ENCODE measurements at regions not wholly inside any gene's neighbourhood (a gene's known extent, or its start where the extent isn't known, plus 50 kb on each side); places are given as distances from the start of the nearest gene placed in this dataset.
A peak's percentile ranks its signal among the peaks of the same experiment; 100 is the strongest.

DNA sequence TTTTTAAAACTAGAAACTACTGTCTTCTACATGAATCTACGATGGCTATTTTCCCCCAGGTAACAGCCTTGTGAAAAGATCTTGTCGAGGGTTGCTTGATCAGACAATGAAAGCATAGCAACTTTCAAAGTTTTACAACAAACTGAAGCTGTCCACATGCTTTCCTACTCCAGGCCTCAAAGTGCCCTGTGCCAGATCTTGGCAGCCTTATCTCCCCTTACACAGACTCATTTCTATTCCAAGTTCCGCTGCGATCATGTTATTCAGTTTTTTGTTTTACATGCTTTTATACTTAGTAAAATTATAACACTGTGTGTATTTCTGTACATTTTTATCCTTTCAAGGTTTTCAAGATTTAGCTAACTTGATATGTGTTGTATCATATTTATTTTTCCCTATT is 661.7 kb upstream of the SORCS1 start:
- no peak for ATAC-seq (replicated peaks; ENCODE audit: extremely low read depth, poor library complexity, severe bottlenecking)
- Mint-ChIP-seq H3K27ac (ENCODE audit: low read depth) (no peak overlapping the region), H3K4me1 (no peaks in the 10 kb centered on the region), H3K9me3 (peaks cover 40% of the 10 kb centered on the region), H3K4me3 (no peak overlapping the region), H3K27me3 (no peaks in the 10 kb centered on the region), H3K36me3 (ENCODE audit: insufficient read depth) (no peaks in the 10 kb centered on the region)
- DNase-seq (ENCODE audit: low spot score in 2 of 2): no peak

DNA sequence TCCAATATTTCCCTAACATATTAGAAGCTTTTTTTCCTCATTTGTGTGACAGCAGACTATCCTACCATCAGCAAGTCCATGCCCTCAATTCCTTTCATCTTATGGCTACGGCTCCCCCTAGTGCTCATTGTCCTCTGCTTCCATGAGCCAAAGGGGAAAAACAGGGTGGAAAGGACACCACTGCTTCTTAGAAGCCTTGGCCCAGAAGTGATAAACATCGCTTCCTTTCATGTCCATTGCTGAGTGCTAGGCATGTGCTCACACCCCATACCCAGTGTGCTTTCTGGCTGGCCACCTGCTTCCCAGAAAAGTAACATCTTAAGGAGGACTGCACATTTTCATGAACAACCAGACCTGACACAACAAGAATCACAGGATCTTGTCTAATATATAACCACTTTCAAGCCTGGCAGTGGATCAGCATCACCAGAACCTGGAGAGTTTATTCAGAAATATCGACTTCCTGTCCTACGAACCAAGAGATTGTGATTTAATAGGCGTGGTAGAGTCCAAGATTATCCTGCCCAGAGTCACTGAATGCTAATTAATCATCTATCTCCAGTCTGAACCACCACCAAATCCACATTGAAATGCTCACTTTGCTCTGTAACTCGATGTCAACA is 650.5 kb upstream of the SORCS1 start:
- H3K9me3 Mint-ChIP-seq: peaks cover 30% of the 10 kb centered on the region
- no peaks in the 10 kb centered on the region for H3K36me3 Mint-ChIP-seq (ENCODE audit: insufficient read depth)
- ATAC-seq (replicated peaks; ENCODE audit: extremely low read depth, poor library complexity, severe bottlenecking) (no peak), DNase-seq (ENCODE audit: low spot score in 2 of 2) (no peak)
- H3K27ac Mint-ChIP-seq (ENCODE audit: low read depth): no peak overlapping the region
- no peak overlapping the region for H3K4me3 Mint-ChIP-seq
- no peaks in the 10 kb centered on the region for H3K4me1 Mint-ChIP-seq
- no peaks in the 10 kb centered on the region for H3K27me3 Mint-ChIP-seq

DNA sequence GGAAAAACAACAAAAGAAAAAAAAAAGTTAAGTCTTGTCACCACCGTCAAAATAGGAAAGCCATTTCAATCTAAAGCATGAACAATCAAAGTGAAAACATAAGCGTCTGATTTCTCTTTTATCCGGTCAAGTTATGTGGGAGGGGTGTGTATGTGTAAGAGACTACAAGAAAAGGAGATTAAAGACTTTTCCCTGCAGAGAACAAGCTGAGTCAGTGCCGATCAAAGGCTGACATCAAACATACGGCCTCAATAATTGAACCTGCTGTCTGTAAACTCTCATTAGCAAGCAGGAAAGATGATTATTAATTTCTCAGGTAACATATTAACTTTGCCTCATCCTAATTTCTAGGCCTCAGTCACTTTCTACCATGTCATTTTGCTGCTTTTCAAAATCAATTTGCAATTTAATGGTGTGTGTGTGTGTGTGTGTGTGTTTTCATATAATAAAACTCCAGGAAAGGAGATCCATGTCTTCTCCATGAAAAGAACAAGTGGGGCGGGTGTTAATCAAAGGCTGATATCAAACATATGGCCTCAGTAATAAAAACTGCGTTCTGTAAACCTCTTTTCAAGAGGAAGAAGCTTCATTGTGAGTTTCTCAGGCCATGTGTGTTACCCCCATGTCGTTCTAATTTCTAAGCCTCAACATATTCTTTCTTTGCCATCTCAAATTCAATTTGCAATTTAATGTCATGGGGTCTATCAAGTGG is 649.1 kb upstream of the SORCS1 start:
- peaks cover 27% of the 10 kb centered on the region for H3K9me3 Mint-ChIP-seq
- DNase-seq (ENCODE audit: low spot score in 2 of 2) (no peak), ATAC-seq (replicated peaks; ENCODE audit: extremely low read depth, poor library complexity, severe bottlenecking) (no peak)
- no peak overlapping the region for H3K4me3 Mint-ChIP-seq
- no peaks in the 10 kb centered on the region for H3K27me3 Mint-ChIP-seq
- no peaks in the 10 kb centered on the region for H3K4me1 Mint-ChIP-seq
- no peaks in the 10 kb centered on the region for H3K36me3 Mint-ChIP-seq (ENCODE audit: insufficient read depth)
- H3K27ac Mint-ChIP-seq (ENCODE audit: low read depth): no peak overlapping the region

DNA sequence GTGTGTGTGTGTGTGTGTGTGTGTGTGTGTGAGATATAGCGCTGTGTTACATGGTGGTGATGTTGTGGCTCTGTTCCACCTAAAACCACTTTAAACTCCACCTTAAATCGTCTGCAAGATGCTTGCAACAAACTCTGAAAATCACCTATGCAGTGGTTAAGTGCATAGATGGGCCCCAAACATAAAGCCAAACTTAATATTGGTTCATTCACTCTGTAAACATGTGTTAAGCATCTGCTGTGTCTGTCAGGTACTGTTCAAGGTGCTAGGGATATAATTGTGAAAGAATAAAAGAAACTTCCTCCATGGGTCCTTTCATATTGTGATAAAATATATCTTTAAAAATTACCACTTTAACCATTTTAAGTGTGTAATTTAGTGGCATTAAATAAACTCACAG is 645.4 kb upstream of the SORCS1 start:
- no peaks in the 10 kb centered on the region for H3K27me3 Mint-ChIP-seq
- H3K4me3 Mint-ChIP-seq: no peak overlapping the region
- H3K9me3 Mint-ChIP-seq: peaks cover 34% of the 10 kb centered on the region
- peaks cover 2% of the 10 kb centered on the region for H3K36me3 Mint-ChIP-seq (ENCODE audit: insufficient read depth)
- DNase-seq (ENCODE audit: low spot score in 2 of 2) (no peak), ATAC-seq (replicated peaks; ENCODE audit: extremely low read depth, poor library complexity, severe bottlenecking) (no peak)
- H3K4me1 Mint-ChIP-seq: no peaks in the 10 kb centered on the region
- H3K27ac Mint-ChIP-seq (ENCODE audit: low read depth): no peak overlapping the region

DNA sequence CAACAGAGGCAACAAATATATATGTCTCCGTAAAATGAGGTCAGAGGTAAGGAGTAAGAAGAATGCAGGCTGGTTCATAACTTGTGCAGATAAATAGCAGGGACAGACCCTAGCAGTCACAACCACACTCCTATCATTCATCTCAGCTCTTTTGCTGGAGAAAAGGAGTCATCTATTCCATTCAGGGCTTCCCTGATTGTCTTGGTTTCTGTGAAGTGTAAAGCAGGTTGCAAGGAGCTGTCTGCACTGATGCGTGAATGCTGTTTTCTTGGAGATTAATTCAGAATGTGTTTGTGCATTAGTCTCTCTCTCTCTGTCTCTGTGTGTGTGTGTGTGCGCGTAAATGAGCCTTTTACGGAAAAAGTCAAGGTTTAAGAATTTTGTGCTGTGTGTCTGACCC is 643.3 kb upstream of the SORCS1 start:
- no peaks in the 10 kb centered on the region for H3K4me1 Mint-ChIP-seq
- peaks cover 2% of the 10 kb centered on the region for H3K36me3 Mint-ChIP-seq (ENCODE audit: insufficient read depth)
- DNase-seq (ENCODE audit: low spot score in 2 of 2): no peak
- no peak overlapping the region for H3K27ac Mint-ChIP-seq (ENCODE audit: low read depth)
- H3K27me3 Mint-ChIP-seq: no peaks in the 10 kb centered on the region
- H3K9me3 Mint-ChIP-seq: peaks cover 33% of the 10 kb centered on the region
- no peak overlapping the region for H3K4me3 Mint-ChIP-seq
- no peak for ATAC-seq (replicated peaks; ENCODE audit: extremely low read depth, poor library complexity, severe bottlenecking)

DNA sequence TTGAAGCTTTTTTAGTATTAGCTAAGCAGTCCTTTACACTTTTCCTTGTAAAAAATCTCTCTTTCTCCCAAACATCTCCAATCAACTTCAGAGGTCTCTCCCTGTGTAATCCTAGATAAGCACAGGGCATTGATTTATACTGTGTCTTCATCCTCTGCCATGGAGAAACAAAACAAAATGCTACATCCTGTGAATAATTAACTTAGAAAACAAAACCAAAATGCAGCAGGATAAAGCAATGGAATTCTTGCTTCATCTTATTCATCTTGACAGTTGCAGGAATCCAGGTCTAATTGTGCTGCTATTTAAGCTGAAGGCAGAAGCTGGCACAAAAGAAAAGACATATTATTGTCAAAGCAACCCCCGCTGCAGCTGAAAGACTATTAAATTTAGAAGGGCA is 641.5 kb upstream of the SORCS1 start:
- H3K4me3 Mint-ChIP-seq: no peak overlapping the region
- H3K36me3 Mint-ChIP-seq (ENCODE audit: insufficient read depth): peaks cover 2% of the 10 kb centered on the region
- no peaks in the 10 kb centered on the region for H3K4me1 Mint-ChIP-seq
- no peak overlapping the region for H3K27ac Mint-ChIP-seq (ENCODE audit: low read depth)
- DNase-seq (ENCODE audit: low spot score in 2 of 2): no peak
- peaks cover 30% of the 10 kb centered on the region for H3K9me3 Mint-ChIP-seq
- no peaks in the 10 kb centered on the region for H3K27me3 Mint-ChIP-seq
- no peak for ATAC-seq (replicated peaks; ENCODE audit: extremely low read depth, poor library complexity, severe bottlenecking)

DNA sequence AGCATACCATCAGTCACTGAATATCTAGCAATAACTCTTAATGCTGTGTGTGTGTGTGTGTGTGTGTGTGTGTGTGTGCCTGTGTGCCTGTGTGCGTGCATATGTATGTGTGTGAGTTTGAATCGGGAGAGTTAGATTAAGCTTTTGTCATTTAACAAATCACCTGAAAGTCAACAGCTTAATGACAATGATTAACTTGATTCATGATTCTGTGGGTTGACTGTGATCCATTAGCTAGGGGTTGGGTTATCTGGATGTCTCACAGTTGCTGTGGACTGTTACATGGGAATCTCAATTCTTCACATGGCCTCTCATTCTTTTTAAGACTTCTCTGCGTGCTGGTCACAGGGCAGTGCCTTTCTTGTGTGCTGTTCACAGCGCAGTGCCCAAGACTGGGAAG is 639.0 kb upstream of the SORCS1 start:
- no peak for DNase-seq (ENCODE audit: low spot score in 2 of 2)
- ATAC-seq (replicated peaks; ENCODE audit: extremely low read depth, poor library complexity, severe bottlenecking): no peak
- Mint-ChIP-seq H3K4me1 (no peaks in the 10 kb centered on the region), H3K27ac (ENCODE audit: low read depth) (no peak overlapping the region), H3K36me3 (ENCODE audit: insufficient read depth) (peaks cover 2% of the 10 kb centered on the region), H3K27me3 (no peaks in the 10 kb centered on the region), H3K9me3 (peaks cover 24% of the 10 kb centered on the region), H3K4me3 (no peak overlapping the region)

DNA sequence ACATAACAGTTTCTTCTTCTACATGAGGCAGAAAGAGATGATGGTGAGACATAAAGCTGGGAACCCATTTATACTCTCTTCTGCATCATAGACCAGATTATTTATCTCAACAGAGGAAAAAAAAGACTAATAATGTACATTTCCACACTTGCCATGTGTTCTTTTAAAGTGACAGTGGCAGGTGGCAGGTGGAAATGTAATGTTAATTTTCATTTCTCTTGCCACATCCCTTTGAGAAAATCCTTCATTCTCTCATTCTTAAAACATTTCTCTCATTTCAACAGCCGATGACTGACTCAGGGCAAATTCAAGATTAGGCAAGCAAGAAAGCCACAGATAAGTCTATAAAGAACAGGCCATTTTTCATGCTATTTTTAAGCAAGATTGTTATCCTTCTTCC is 635.6 kb upstream of the SORCS1 start:
- DNase-seq (ENCODE audit: low spot score in 2 of 2) (no peak), ATAC-seq (replicated peaks; ENCODE audit: extremely low read depth, poor library complexity, severe bottlenecking) (no peak)
- Mint-ChIP-seq H3K27ac (ENCODE audit: low read depth) (no peak overlapping the region), H3K36me3 (ENCODE audit: insufficient read depth) (no peaks in the 10 kb centered on the region), H3K4me3 (no peak overlapping the region), H3K4me1 (no peaks in the 10 kb centered on the region), H3K27me3 (no peaks in the 10 kb centered on the region), H3K9me3 (peaks cover 25% of the 10 kb centered on the region)

DNA sequence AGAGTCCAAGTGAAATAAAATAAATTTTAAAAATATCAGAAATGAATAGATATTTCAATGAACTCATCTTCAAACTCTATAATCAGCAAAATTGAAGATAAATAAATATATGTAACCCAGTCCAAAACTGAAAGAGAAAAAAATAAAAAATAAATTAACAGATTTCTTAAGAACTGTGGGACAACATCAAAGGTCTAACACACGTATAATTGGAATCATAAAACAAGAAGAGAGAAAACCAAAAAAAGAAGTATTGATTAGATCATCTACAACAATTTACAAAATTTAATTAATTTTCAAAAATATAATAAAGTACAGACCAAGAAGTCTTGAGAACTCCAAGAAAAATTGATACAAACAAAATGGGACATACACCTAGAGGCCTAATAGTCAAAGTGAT is 625.8 kb upstream of the SORCS1 start:
- Mint-ChIP-seq H3K27ac (ENCODE audit: low read depth) (no peak overlapping the region), H3K4me3 (no peak overlapping the region), H3K36me3 (ENCODE audit: insufficient read depth) (no peaks in the 10 kb centered on the region), H3K9me3 (peaks cover 11% of the 10 kb centered on the region), H3K27me3 (no peaks in the 10 kb centered on the region), H3K4me1 (no peaks in the 10 kb centered on the region)
- DNase-seq (ENCODE audit: low spot score in 2 of 2): no peak
- no peak for ATAC-seq (replicated peaks; ENCODE audit: extremely low read depth, poor library complexity, severe bottlenecking)

DNA sequence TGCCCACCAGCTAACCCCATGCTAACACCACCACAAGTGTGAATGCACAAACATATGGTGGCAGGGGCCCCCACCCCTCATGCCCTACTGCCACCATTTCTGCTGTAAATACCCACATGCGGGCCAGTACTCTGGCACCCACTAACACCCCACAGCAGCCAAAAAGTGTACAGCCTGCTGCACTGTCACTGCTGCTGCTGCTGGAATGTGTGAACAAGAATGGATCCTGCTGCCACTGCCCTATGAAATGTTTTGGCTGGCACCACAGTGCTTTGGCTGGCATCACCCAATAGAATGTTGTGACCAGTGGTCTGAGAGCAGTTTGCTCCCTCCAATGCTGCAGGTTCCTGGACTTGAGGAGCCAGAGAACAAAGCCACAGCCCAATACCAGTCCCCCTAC is 606.6 kb upstream of the SORCS1 start:
- no peak overlapping the region for H3K27ac Mint-ChIP-seq (ENCODE audit: low read depth)
- no peaks in the 10 kb centered on the region for H3K36me3 Mint-ChIP-seq (ENCODE audit: insufficient read depth)
- ATAC-seq (replicated peaks; ENCODE audit: extremely low read depth, poor library complexity, severe bottlenecking): no peak
- no peak for DNase-seq (ENCODE audit: low spot score in 2 of 2)
- H3K27me3 Mint-ChIP-seq: no peaks in the 10 kb centered on the region
- H3K9me3 Mint-ChIP-seq: peaks cover 6% of the 10 kb centered on the region
- H3K4me1 Mint-ChIP-seq: no peaks in the 10 kb centered on the region
- H3K4me3 Mint-ChIP-seq: no peak overlapping the region

DNA sequence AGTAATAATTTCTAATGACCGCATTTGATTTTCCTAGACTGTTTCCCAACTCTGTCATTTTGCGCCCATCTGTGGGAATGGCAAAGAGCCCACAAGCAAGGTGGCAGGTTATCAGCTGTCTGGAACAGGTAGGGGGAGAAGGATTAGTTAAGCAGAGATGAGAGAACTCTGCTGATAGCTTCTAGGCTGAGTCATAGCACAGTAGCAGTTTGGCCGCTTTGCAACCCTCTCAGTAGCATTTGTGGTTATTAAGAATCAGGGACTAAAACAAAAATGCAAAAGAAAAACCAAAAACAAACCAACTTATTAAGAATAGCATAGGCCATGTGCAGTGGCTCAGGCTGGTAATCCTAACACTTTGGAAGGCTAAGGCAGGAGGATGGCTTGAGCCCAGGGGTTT is 602.7 kb upstream of the SORCS1 start:
- ATAC-seq (replicated peaks; ENCODE audit: extremely low read depth, poor library complexity, severe bottlenecking) (no peak), DNase-seq (ENCODE audit: low spot score in 2 of 2) (no peak)
- no peak overlapping the region for H3K4me3 Mint-ChIP-seq
- no peaks in the 10 kb centered on the region for H3K4me1 Mint-ChIP-seq
- H3K27ac Mint-ChIP-seq (ENCODE audit: low read depth): no peak overlapping the region
- H3K36me3 Mint-ChIP-seq (ENCODE audit: insufficient read depth): no peaks in the 10 kb centered on the region
- H3K9me3 Mint-ChIP-seq: peaks cover 31% of the 10 kb centered on the region
- no peaks in the 10 kb centered on the region for H3K27me3 Mint-ChIP-seq

DNA sequence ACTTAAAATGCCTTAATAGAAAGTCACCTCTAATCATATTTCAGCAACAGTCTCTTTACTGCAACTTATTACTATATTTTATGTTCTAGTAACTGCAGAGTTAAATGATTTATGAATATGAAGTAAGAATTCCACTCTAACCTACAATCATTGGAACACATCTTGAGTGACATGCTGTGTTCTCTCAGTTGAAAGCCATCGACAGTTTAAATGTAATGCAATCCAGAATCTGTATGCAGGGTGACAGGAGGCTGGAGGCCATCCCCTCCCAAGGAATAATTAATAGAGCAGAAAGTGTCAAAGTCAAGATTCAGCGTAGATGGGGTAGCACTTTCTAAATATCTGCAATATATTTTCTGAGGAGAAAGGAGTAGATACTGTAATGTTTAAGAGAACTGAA is 590.3 kb upstream of the SORCS1 start:
- Mint-ChIP-seq H3K4me3 (no peak overlapping the region), H3K36me3 (ENCODE audit: insufficient read depth) (peaks cover 1% of the 10 kb centered on the region), H3K4me1 (no peaks in the 10 kb centered on the region), H3K27me3 (no peaks in the 10 kb centered on the region), H3K27ac (ENCODE audit: low read depth) (peak overlapping the region; percentile 41), H3K9me3 (peaks cover 11% of the 10 kb centered on the region)
- DNase-seq (ENCODE audit: low spot score in 2 of 2) (no peak), ATAC-seq (replicated peaks; ENCODE audit: extremely low read depth, poor library complexity, severe bottlenecking) (no peak)

DNA sequence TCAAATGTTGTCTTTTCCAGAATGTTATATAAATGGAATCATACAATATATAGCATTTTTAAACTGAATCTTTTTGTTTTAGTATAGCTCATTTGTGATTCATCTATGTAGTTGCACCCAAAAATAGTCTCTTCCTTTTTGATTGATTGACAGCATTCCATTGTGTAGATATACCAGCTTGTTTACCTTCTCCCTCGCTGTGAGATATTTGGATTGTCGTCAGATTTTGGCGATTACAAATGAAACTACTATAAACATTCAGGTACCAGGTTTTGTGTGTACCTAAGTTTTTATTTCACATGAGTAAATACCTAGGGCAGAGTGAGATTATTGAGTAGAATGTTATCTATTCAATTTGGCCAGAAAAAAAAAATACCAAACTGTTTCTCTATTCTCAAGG is 584.7 kb upstream of the SORCS1 start:
- Mint-ChIP-seq H3K4me1 (no peaks in the 10 kb centered on the region), H3K9me3 (peaks cover 35% of the 10 kb centered on the region), H3K27me3 (no peaks in the 10 kb centered on the region), H3K4me3 (no peak overlapping the region), H3K27ac (ENCODE audit: low read depth) (no peak overlapping the region), H3K36me3 (ENCODE audit: insufficient read depth) (no peaks in the 10 kb centered on the region)
- DNase-seq (ENCODE audit: low spot score in 2 of 2) (no peak), ATAC-seq (replicated peaks; ENCODE audit: extremely low read depth, poor library complexity, severe bottlenecking) (no peak)

Data from central memory CD8-positive, alpha-beta T cell (primary cell).